ENCODE measurements at regions not wholly inside any gene's neighbourhood (a gene's known extent, or its start where the extent isn't known, plus 50 kb on each side); places are given as distances from the start of the nearest gene placed in this dataset.

DNA sequence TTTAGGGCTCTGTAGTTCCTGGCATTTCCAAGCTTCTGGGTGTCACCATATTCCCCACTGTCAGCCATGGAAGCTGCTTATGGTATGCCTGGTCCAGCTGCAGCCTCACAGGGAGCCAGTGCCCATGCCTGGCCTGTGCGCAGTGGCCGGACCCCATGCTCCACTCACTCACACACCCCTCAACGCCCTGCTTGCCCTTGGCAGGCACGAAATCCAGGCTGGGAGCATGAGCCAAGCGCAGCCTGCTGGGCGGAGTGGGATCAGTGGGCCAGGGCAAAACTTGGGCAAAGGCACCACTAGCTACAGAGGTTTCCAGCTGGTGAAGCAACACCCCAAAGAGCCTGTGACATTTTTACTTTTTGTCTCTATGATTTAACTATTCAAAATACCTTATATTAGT lies 520.4 kb downstream of the RWDD3 start:
- Mint-ChIP-seq H3K27ac (ENCODE audit: unreplicated experiment) (no peak overlapping the region), H3K36me3 (ENCODE audit: unreplicated experiment) (peaks cover 32% of the 10 kb centered on the region), H3K4me1 (ENCODE audit: low read depth, unreplicated experiment) (no peaks in the 10 kb centered on the region), H3K4me3 (ENCODE audit: unreplicated experiment) (no peak overlapping the region), H3K27me3 (ENCODE audit: unreplicated experiment) (no peaks in the 10 kb centered on the region), H3K9me3 (ENCODE audit: unreplicated experiment) (peaks cover 11% of the 10 kb centered on the region)
- no peak for DNase-seq
- TF ChIP-seq, protein P1, sequence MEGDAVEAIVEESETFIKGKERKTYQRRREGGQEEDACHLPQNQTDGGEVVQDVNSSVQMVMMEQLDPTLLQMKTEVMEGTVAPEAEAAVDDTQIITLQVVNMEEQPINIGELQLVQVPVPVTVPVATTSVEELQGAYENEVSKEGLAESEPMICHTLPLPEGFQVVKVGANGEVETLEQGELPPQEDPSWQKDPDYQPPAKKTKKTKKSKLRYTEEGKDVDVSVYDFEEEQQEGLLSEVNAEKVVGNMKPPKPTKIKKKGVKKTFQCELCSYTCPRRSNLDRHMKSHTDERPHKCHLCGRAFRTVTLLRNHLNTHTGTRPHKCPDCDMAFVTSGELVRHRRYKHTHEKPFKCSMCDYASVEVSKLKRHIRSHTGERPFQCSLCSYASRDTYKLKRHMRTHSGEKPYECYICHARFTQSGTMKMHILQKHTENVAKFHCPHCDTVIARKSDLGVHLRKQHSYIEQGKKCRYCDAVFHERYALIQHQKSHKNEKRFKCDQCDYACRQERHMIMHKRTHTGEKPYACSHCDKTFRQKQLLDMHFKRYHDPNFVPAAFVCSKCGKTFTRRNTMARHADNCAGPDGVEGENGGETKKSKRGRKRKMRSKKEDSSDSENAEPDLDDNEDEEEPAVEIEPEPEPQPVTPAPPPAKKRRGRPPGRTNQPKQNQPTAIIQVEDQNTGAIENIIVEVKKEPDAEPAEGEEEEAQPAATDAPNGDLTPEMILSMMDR (IDR thresholded peaks at IDR 0.05; ENCODE audit: partially characterized antibody, unreplicated experiment), result no peak

DNA sequence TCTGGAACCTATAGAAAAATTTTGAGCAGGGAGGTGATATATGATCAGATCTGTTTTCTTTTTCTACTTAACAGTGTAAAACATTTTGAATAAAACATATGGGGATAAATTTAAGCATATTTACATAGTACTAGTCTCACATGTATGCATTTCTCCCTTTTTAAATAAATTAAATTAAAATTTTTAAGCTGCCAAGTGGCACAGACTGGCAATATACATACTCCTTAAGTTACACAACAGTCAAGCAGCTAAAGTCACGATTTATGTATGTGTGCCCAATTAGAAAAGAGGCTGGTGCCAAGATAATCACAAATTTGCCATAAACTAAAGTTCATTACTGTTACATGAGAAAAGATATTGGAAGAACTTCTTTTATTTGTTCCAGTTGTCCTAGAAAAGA lies 532.0 kb downstream of the RWDD3 start:
- DNase-seq, result no peak
- TF ChIP-seq, protein P1 (IDR thresholded peaks at IDR 0.05; ENCODE audit: partially characterized antibody, unreplicated experiment), result no peak
- H3K27ac Mint-ChIP-seq (ENCODE audit: unreplicated experiment), result no peak overlapping the region
- H3K27me3 Mint-ChIP-seq (ENCODE audit: unreplicated experiment), result no peaks in the 10 kb centered on the region
- peaks cover 8% of the 10 kb centered on the region for H3K36me3 Mint-ChIP-seq (ENCODE audit: unreplicated experiment)
- peaks cover 3% of the 10 kb centered on the region for H3K9me3 Mint-ChIP-seq (ENCODE audit: unreplicated experiment)
- H3K4me1 Mint-ChIP-seq (ENCODE audit: low read depth, unreplicated experiment), result no peaks in the 10 kb centered on the region
- no peak overlapping the region for H3K4me3 Mint-ChIP-seq (ENCODE audit: unreplicated experiment)

DNA sequence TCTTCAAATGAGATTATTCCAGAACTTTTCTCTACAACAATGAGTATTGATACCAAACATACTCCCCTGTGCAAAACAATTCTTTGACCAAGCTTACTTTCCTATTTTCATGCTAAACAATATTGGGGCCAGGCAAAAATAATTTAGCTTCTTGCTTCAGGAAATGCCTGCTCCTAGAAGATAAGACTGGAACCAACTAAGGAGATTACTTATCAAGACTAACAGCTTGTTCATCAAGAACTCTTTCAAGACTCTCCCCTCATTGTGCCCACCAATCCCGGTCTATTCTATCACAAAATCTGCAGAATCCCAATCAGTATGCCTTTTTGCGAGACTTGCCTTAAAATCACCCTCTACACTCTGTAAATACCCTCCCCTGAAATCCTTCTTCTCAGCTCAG lies 536.6 kb downstream of the RWDD3 start:
- TF ChIP-seq, protein P1 (IDR thresholded peaks at IDR 0.05; ENCODE audit: partially characterized antibody, unreplicated experiment), result no peak
- no peak overlapping the region for H3K4me3 Mint-ChIP-seq (ENCODE audit: unreplicated experiment)
- no peaks in the 10 kb centered on the region for H3K4me1 Mint-ChIP-seq (ENCODE audit: low read depth, unreplicated experiment)
- no peaks in the 10 kb centered on the region for H3K9me3 Mint-ChIP-seq (ENCODE audit: unreplicated experiment)
- H3K36me3 Mint-ChIP-seq (ENCODE audit: unreplicated experiment), result no peaks in the 10 kb centered on the region
- H3K27ac Mint-ChIP-seq (ENCODE audit: unreplicated experiment), result no peak overlapping the region
- no peak for DNase-seq
- H3K27me3 Mint-ChIP-seq (ENCODE audit: unreplicated experiment), result no peaks in the 10 kb centered on the region

DNA sequence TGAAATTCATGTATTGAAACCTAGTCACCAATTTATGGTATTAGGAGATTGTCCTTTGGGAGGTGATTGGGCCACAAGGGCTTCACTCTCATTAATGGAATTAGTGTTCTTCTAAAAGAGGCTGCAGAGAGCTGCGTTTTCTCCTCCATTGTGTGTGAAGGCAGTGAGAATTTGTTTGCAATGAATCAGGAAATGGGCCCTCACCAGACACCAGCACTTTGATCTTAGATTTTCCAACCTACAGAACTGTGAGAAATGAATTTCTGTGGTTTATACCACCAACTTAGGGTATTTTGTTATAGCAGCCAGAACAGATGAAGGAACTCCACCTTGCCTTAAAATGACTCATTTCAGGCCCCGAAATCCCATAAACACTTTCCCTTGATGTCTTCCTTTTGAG lies 544.2 kb downstream of the RWDD3 start:
- DNase-seq, result no peak
- Mint-ChIP-seq H3K27me3 (ENCODE audit: unreplicated experiment) (no peaks in the 10 kb centered on the region), H3K4me1 (ENCODE audit: low read depth, unreplicated experiment) (peaks cover 4% of the 10 kb centered on the region), H3K9me3 (ENCODE audit: unreplicated experiment) (no peaks in the 10 kb centered on the region), H3K27ac (ENCODE audit: unreplicated experiment) (no peak overlapping the region), H3K4me3 (ENCODE audit: unreplicated experiment) (no peak overlapping the region), H3K36me3 (ENCODE audit: unreplicated experiment) (no peaks in the 10 kb centered on the region)
- TF ChIP-seq, protein P1 (IDR thresholded peaks at IDR 0.05; ENCODE audit: partially characterized antibody, unreplicated experiment), result no peak

DNA sequence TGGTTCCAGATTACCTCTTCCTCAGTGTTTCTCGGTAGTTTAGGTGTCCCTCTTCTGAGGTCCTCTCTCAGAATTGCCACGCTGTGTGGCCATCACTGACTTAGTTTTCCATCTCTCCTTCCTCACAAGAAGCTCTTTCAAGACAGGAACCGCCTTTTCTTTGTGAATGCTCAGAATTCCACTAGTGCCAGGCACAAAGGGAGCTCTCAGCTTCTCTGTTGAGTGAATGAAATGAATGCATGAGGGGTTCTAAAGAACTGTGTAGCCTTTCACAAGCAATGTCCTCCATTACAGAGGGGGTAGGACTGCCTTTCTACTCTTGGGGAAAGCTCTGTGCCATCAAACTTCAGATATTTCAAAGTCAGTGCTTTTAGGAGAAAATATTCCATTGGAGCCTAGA lies 546.8 kb downstream of the RWDD3 start:
- Mint-ChIP-seq H3K27me3 (ENCODE audit: unreplicated experiment) (no peaks in the 10 kb centered on the region), H3K4me1 (ENCODE audit: low read depth, unreplicated experiment) (peaks cover 4% of the 10 kb centered on the region), H3K27ac (ENCODE audit: unreplicated experiment) (no peak overlapping the region), H3K4me3 (ENCODE audit: unreplicated experiment) (no peak overlapping the region), H3K9me3 (ENCODE audit: unreplicated experiment) (no peaks in the 10 kb centered on the region), H3K36me3 (ENCODE audit: unreplicated experiment) (no peaks in the 10 kb centered on the region)
- TF ChIP-seq, protein P1 (IDR thresholded peaks at IDR 0.05; ENCODE audit: partially characterized antibody, unreplicated experiment), result no peak
- DNase-seq, result no peak
